C4-2B (cell line): ENCODE measurements at regions not wholly inside any gene's neighbourhood (a gene's known extent, or its start where the extent isn't known, plus 50 kb on each side); places are given as distances from the start of the nearest gene placed in this dataset.

Source experiments
- CTCF ChIP-seq: fragments of 450-650 bp; conservative IDR thresholded peaks from 2 replicates; pipeline ENCODE4 v1.5.1; 2017; ENCODE audit warnings: mild to moderate bottlenecking
- ZFX ChIP-seq: fragments of 450-650 bp; IDR thresholded peaks from 2 replicates; pipeline ENCODE4 v1.6.1; 2017

- TF ChIP-seq CTCF (no peak), ZFX (no peak)
Observed at GRCh38 chr1:48120621-48121020, 101.9 kb upstream of the SLC5A9 start.
